ENCODE measurements at regions not wholly inside any gene's neighbourhood (a gene's known extent, or its start where the extent isn't known, plus 50 kb on each side); places are given as distances from the start of the nearest gene placed in this dataset.

- TF ChIP-seq, protein P1, sequence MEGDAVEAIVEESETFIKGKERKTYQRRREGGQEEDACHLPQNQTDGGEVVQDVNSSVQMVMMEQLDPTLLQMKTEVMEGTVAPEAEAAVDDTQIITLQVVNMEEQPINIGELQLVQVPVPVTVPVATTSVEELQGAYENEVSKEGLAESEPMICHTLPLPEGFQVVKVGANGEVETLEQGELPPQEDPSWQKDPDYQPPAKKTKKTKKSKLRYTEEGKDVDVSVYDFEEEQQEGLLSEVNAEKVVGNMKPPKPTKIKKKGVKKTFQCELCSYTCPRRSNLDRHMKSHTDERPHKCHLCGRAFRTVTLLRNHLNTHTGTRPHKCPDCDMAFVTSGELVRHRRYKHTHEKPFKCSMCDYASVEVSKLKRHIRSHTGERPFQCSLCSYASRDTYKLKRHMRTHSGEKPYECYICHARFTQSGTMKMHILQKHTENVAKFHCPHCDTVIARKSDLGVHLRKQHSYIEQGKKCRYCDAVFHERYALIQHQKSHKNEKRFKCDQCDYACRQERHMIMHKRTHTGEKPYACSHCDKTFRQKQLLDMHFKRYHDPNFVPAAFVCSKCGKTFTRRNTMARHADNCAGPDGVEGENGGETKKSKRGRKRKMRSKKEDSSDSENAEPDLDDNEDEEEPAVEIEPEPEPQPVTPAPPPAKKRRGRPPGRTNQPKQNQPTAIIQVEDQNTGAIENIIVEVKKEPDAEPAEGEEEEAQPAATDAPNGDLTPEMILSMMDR (tag by site-specific recombination; IDR thresholded peaks at IDR 0.05): no peak
- no peak for TF ChIP-seq ZNF670 (tag by site-specific recombination; IDR thresholded peaks at IDR 0.05; ENCODE audit: low read depth)
Measured at GRCh38 chr18:44195394-44196140, 485.1 kb upstream of the SETBP1 start.

All from HEK293 (cell line).